ENCODE measurements at regions not wholly inside any gene's neighbourhood (a gene's known extent, or its start where the extent isn't known, plus 50 kb on each side); places are given as distances from the start of the nearest gene placed in this dataset.

DNA sequence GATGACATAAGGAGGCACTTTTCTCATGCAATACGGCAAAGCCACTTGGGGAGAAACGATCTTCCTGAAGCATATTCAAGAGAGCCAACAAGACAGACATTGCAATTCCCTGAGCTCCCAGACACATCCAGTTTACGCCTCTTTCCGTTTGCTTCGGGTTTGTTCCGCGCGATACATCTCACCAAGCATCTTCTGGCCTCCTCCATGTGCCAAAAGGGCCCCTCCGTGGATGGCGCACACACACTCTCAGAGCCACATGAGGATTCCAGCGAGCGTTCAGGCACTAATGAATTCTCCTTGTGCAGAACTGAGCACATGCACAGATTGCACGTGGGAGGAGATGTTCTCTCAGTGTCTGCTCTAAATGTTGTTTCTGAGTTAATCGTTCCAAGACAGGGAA lies 146.7 kb upstream of the SHISA6 start:
- no TSS peak for BruUV-seq (replicated peaks)

DNA sequence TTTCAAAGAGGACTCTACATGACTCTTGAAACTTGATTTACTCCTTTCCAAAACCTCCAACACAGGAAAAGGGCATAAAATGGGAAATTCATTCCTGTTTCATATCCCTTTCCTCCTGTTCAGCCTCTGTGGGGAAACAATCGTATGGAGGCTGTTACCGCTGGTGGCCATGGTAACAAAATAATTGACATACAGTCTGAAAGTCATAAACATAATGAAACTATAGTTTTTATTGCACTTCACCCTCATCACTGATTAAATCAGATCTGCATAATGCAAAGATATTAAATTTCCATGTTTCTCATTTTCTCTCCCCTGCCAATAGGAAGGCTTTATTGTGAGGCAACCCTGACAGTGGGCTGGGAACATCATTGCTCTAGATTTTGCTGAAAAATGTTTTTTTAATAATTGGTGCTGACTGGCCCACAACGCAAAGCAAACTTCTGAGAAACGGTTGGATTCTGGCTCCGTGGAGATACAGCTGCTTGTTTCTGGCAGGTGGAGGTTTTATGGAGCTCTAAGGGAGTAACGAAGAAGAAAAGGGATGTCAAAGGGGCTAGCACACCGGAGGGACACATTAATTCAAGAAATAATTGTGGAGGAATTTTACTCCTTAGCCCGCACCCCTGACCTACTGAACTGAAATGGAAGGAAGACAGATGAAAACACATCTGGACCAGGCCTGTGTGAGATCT lies 154.2 kb upstream of the SHISA6 start:
- TF ChIP-seq, protein P1, sequence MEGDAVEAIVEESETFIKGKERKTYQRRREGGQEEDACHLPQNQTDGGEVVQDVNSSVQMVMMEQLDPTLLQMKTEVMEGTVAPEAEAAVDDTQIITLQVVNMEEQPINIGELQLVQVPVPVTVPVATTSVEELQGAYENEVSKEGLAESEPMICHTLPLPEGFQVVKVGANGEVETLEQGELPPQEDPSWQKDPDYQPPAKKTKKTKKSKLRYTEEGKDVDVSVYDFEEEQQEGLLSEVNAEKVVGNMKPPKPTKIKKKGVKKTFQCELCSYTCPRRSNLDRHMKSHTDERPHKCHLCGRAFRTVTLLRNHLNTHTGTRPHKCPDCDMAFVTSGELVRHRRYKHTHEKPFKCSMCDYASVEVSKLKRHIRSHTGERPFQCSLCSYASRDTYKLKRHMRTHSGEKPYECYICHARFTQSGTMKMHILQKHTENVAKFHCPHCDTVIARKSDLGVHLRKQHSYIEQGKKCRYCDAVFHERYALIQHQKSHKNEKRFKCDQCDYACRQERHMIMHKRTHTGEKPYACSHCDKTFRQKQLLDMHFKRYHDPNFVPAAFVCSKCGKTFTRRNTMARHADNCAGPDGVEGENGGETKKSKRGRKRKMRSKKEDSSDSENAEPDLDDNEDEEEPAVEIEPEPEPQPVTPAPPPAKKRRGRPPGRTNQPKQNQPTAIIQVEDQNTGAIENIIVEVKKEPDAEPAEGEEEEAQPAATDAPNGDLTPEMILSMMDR (conservative IDR thresholded peaks at IDR 0.05; ENCODE audit: low read length): no peak
- no peak for TF ChIP-seq EZH2phosphoT487 (IDR thresholded peaks at IDR 0.05; ENCODE audit: borderline replicate concordance, low read depth, low read length)
- ChIA-PET POLR2A (no interaction called here), CTCF (ENCODE audit: unreplicated experiment) (no interaction called here)
- H2AFZ ChIP-seq (ENCODE audit: low read length): no peak overlapping the region
- no peak overlapping the region for H3K27ac ChIP-seq (ENCODE audit: low read depth, low read length, poor library complexity, severe bottlenecking)
- no TSS peak for BruUV-seq (replicated peaks)
- H3K36me3 ChIP-seq (ENCODE audit: insufficient read depth, low read length): no peaks in the 10 kb centered on the region
- no peak overlapping the region for H3K4me2 ChIP-seq (ENCODE audit: low read length)
- H4K20me1 ChIP-seq (ENCODE audit: insufficient read depth, low read length): no peaks in the 10 kb centered on the region
- intact Hi-C loops (cut with micrococcal nuclease; ENCODE audit: unreplicated experiment): no loop called here
- no peak overlapping the region for H3K4me3 ChIP-seq (ENCODE audit: low read depth, low read length, poor library complexity, severe bottlenecking)
- H3K9me2 ChIP-seq (ENCODE audit: insufficient read depth, low read length): no peaks in the 10 kb centered on the region
- DNase-seq (ENCODE audit: low spot score): no peak
- no peaks in the 10 kb centered on the region for H3K79me2 ChIP-seq (ENCODE audit: insufficient read depth, low read depth, low read length)
- H3K9me3 ChIP-seq (ENCODE audit: low read length): no peaks in the 10 kb centered on the region
- H3K4me1 ChIP-seq (ENCODE audit: insufficient read depth, low read length, poor library complexity, severe bottlenecking): no peaks in the 10 kb centered on the region

More for the DNA sequence above, 146.7 kb upstream of the SHISA6 start:
- Histone ChIP-seq H4K20me1 (ENCODE audit: insufficient read depth, low read length) (no peaks in the 10 kb centered on the region), H3K4me3 (ENCODE audit: low read depth, low read length, poor library complexity, severe bottlenecking) (no peak overlapping the region), H3K27ac (ENCODE audit: low read depth, low read length, poor library complexity, severe bottlenecking) (no peak overlapping the region), H2AFZ (ENCODE audit: low read length) (no peak overlapping the region), H3K79me2 (ENCODE audit: insufficient read depth, low read depth, low read length) (no peaks in the 10 kb centered on the region), H3K4me2 (ENCODE audit: low read length) (no peak overlapping the region), H3K9me2 (ENCODE audit: insufficient read depth, low read length) (no peaks in the 10 kb centered on the region), H3K4me1 (ENCODE audit: insufficient read depth, low read length, poor library complexity, severe bottlenecking) (no peaks in the 10 kb centered on the region), H3K36me3 (ENCODE audit: insufficient read depth, low read length) (no peaks in the 10 kb centered on the region), H3K9me3 (ENCODE audit: low read length) (no peaks in the 10 kb centered on the region)
- DNase-seq (ENCODE audit: low spot score): no peak
- POLR2A ChIA-PET: interaction anchor here (0.6 kb wide), 1 partner anchor 19 kb away, joined by 4 read pairs; no protein-coding TSS in a partner anchor
- TF ChIP-seq, protein P1 (conservative IDR thresholded peaks at IDR 0.05; ENCODE audit: low read length): no peak
- no peak for TF ChIP-seq EZH2phosphoT487 (IDR thresholded peaks at IDR 0.05; ENCODE audit: borderline replicate concordance, low read depth, low read length)
- CTCF ChIA-PET (ENCODE audit: unreplicated experiment): no interaction called here
- intact Hi-C loops (cut with micrococcal nuclease; ENCODE audit: unreplicated experiment): no loop called here

GRCh38 chr17:11082559-11082958 lies 158.5 kb upstream of the SHISA6 start:
- Histone ChIP-seq H3K36me3 (ENCODE audit: insufficient read depth, low read length) (no peaks in the 10 kb centered on the region), H3K4me2 (ENCODE audit: low read length) (no peak overlapping the region), H3K4me1 (ENCODE audit: insufficient read depth, low read length, poor library complexity, severe bottlenecking) (no peaks in the 10 kb centered on the region), H4K20me1 (ENCODE audit: insufficient read depth, low read length) (no peaks in the 10 kb centered on the region), H3K27ac (ENCODE audit: low read depth, low read length, poor library complexity, severe bottlenecking) (no peak overlapping the region), H3K9me3 (ENCODE audit: low read length) (no peaks in the 10 kb centered on the region), H2AFZ (ENCODE audit: low read length) (no peak overlapping the region), H3K4me3 (ENCODE audit: low read depth, low read length, poor library complexity, severe bottlenecking) (no peak overlapping the region), H3K9me2 (ENCODE audit: insufficient read depth, low read length) (no peaks in the 10 kb centered on the region), H3K79me2 (ENCODE audit: insufficient read depth, low read depth, low read length) (no peaks in the 10 kb centered on the region)
- ChIA-PET CTCF (ENCODE audit: unreplicated experiment) (no interaction called here), POLR2A (no interaction called here)
- BruUV-seq (replicated peaks): no TSS peak
- intact Hi-C loops (cut with micrococcal nuclease; ENCODE audit: unreplicated experiment): no loop called here
- no peak for DNase-seq (ENCODE audit: low spot score)
- TF ChIP-seq, protein P1 (conservative IDR thresholded peaks at IDR 0.05; ENCODE audit: low read length): no peak
- no peak for TF ChIP-seq EZH2phosphoT487 (IDR thresholded peaks at IDR 0.05; ENCODE audit: borderline replicate concordance, low read depth, low read length)
